Hepatocyte (in vitro differentiated cells): ENCODE measurements at regions not wholly inside any gene's neighbourhood (a gene's known extent, or its start where the extent isn't known, plus 50 kb on each side); places are given as distances from the start of the nearest gene placed in this dataset.
"Not testable (repeated sequence)": the region's sequence is repeated elsewhere in the genome, so short reads cannot be mapped to it uniquely, and the experiment has no call there.

ENCODE experiments used
- CTCF ChIP-seq: fragments of 200-600 bp; sonication (generic); IDR thresholded peaks from 2 replicates; pipeline ENCODE4 v1.5.1; 2016; ENCODE audit warnings: antibody characterized with exemption, mild to moderate bottlenecking; ENCODE audit not compliant: poor library complexity
- EZH2 ChIP-seq: fragments of 200-600 bp; sonication (generic); IDR thresholded peaks from 2 replicates; pipeline ENCODE4 v1.6.1; 2016; ENCODE audit warnings: antibody characterized with exemption, mild to moderate bottlenecking, borderline replicate concordance
- EZH2phosphoT487 ChIP-seq: fragments of 200-600 bp; sonication (generic); IDR thresholded peaks from one replicate; pipeline ENCODE4 v1.6.1; 2018; ENCODE audit warnings: antibody characterized with exemption, mild to moderate bottlenecking, low read depth, moderate library complexity; ENCODE audit not compliant: unreplicated experiment, severe bottlenecking

DNA sequence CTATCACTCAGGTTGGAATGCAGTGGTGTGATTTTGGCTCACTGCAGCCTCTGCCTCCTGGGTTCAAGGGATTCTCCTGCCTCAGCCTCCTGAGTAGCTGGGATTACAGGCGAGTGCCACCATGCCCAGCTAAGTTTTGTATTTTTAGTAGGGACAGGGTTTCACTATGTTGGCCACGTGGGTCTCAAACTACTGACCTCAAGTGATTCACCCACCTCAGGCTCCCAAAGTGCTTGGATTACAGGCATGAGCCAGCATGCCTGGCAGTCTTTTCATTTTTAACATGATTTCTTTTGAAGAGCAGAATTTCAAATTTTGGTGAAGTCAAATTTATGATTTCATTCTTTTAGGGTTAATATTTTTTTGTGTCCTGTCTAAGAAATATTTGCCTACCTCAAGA, 217.4 kb downstream of the BUB3 start:
- TF ChIP-seq CTCF, EZH2, EZH2phosphoT487: not testable (repeated sequence)
